Activated effector memory CD4-positive, alpha-beta T cell treated with anti-CD3 and anti-CD28 coated beads, Interleukin-2, amount 50 U/mL, for 16 hours (primary cell): ENCODE measurements at regions not wholly inside any gene's neighbourhood (a gene's known extent, or its start where the extent isn't known, plus 50 kb on each side); places are given as distances from the start of the nearest gene placed in this dataset.

Experiments
- DNase-seq: peaks from one replicate; pipeline ENCODE4 v3.0.0-alpha.2; 2020

DNA sequence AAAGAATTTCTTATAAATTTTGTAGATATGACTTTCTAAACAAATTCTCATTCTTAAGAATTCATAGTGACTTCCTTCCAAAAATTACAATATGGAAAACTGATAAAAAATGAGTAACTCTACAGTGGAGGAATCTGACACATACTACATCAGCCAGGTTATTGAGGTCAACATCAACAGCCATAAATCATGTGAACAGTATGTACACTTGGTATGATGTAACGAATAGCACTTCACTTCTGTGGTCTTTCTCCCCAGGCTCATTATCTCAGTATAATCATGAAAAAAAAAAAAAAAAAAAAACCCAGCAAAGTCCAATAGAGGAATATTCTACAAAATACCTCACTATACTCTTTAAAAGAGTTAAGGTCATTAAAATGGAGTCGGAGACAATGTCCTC lies 111.2 kb upstream of the SUCLG2 start:
- DNase-seq: no peak

DNA sequence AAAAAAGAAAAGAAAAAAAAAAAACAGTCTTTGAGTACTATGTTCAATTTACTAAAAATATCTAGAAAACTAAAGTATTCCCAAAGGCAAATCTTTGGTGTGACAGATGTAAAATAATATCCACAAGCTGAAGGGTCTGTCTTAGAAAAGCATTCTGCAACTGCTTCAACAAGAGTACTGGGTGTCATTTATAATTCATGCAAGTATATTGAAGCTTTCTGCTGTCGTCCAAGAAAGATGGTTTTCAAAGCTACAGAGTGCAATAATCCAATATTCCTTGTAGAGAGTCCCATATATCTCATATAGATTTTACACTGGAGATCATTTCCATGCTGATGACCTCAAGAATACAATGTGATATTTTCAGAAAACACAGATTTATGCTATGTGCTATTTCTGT lies 90.9 kb upstream of the SUCLG2 start:
- no peak for DNase-seq

GRCh38 chr3:67744699-67745098 lies 90.3 kb upstream of the SUCLG2 start:
- DNase-seq: no peak

DNA sequence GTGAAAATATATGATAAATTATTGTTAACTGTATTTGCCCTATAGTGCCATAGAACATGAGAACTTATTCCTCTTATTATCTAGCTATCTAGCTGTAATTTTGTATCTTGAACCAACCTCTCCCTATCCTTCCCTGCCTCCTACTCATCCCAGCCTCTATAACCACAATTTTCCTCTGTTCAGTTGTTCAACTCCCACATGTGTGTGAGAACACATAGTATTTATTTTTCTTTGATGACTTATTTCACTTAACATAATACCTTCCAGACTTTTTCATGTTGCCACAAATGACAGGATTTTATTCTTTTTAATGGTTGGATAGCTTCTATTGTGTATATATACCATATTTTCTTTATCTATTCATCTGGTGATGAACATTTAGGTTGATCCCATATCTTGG lies 85.4 kb upstream of the SUCLG2 start:
- DNase-seq: no peak

- no peak for DNase-seq
Observed at GRCh38 chr3:67737906-67738865, 83.8 kb upstream of the SUCLG2 start.

DNA sequence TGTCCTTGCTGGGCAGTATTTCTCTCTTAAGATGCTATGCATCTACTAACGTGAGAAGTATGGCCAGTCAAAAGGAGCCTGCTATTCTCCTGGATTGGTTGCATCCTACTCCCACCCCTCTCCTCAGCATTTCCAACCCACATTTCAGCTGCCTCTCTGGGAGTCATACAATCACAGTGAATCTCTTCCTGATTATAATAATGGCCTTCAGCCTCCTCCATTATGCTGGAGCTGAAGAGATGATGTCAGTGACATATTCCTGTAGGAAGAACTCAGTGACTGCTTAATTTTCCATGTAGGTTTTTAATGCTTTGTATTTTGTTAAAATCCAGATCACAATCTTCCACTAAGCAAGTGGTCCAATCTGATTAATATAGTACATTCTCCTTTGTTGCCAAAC lies 82.7 kb upstream of the SUCLG2 start:
- DNase-seq: no peak

- no peak for DNase-seq
Observed at GRCh38 chr3:67733269-67733950, 79.0 kb upstream of the SUCLG2 start.

DNA sequence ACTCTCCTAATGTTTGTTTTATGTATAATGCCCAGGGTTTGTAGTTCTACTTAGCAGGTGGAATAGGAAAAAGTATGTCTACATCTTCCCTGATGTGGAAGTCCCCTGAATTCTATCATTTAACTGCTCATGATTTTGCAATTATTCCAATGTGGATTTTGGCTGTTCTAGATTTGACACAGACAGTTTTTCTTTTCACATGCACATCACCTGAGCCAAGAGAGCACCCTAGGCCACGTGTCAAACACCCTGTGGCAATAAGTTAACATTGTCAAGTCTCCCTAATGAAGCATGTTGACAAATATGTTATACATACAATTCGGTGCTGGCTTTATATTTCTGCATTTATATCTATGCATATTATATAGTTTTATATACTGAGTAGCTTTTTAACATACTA lies 70.0 kb upstream of the SUCLG2 start:
- DNase-seq: no peak

DNA sequence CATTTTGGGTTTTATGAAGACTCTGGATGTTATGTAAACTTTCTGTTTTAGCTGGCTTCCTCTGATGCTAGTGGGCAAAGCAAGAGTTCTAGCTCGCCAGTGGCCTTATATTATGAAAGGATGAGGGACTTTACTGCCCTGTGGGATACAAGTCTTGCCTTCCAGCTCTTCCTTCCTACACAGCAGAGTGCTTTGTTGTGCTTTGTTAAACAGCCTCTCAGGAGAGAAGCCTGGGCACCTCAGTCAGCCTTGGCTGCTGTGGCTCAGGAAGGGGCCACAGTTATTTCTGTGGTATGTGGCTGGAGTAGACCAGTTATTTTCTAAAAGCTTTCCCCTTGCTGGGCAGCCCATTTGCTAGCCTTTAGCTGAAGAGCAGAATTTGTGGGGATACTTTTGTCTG lies 69.5 kb upstream of the SUCLG2 start:
- DNase-seq: no peak

DNA sequence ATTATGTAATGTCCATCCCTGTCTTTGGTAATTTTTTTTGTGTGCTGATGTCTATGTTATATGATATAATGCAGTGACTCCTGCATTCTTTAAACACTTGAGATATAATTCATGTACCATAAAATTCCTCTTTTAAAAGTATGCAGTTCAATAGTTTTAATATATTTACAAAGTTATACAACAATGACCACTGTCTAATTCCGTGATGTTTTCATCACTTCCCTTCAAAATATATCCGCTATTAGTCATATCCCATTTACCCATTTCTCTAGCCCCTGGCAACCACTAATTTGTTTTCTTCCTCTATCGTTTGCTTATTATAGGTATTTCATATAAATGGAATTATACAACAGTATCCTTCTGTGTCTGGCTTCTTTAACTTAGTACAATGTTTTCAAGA lies 64.9 kb upstream of the SUCLG2 start:
- DNase-seq: no peak

DNA sequence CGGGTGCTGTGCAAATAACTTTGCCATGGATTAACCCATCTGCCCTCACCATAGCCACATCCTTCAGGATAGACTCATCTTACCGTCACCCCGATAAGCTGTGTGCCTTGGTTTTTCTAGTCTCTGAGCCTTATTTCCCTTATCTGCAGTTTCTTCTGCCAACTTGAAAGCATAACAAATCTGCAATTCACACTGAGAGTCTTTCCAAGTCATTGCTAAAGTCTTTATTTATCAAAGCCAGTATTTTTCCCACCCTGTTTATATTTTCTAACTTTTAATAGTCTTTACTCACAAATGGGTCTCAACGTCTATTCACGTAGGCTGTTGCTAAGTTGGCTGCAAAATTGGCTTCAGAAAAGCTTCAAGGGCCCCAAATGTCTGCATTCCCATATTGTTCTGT lies 61.6 kb upstream of the SUCLG2 start:
- DNase-seq: no peak

- no peak for DNase-seq
Observed at GRCh38 chr3:67713764-67714469, 59.5 kb upstream of the SUCLG2 start.

DNA sequence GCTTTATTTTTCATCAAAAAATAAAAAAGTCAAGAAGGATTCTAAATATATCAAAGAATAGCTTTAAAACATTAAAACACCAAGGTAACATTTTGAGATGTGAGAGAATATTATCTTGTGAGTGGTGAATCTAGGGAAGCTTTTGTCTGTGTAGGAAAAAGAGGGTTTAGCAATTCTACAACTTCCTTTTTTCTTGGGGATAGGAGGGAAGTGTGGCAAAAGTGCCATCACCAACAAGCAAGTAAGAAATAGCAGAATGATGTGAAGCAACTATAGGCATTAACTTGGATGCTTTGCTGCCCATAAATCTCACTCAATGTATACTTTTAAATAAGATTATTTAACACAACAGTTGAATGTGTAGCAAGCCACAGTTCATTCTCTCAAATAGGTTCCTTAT lies 57.8 kb upstream of the SUCLG2 start:
- no peak for DNase-seq

DNA sequence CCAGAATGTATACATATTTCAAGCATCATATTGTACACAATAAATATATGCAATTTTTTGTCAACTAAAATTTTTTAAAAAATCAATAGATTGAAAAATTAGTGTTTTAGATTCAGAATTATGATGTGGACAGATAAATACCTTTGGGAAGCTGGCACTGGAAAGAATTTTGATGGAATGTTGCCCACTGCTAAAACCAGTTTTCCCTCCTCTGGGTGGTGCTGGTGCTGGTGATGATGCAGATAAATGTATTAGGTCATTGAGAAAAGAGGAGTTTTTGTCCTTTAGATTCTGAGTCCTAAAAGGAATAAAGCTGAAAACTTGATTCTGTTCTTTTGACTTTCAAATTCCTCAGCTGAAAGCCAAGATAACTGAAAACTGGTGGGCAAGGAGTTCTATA lies 56.0 kb upstream of the SUCLG2 start:
- no peak for DNase-seq

- no peak for DNase-seq
Observed at GRCh38 chr3:67706934-67707333, 52.5 kb upstream of the SUCLG2 start.

GRCh38 chr3:67704322-67704721 lies 49.9 kb upstream of the SUCLG2 start:
- DNase-seq: no peak
